ENCODE measurements at regions not wholly inside any gene's neighbourhood (a gene's known extent, or its start where the extent isn't known, plus 50 kb on each side); places are given as distances from the start of the nearest gene placed in this dataset.

DNA sequence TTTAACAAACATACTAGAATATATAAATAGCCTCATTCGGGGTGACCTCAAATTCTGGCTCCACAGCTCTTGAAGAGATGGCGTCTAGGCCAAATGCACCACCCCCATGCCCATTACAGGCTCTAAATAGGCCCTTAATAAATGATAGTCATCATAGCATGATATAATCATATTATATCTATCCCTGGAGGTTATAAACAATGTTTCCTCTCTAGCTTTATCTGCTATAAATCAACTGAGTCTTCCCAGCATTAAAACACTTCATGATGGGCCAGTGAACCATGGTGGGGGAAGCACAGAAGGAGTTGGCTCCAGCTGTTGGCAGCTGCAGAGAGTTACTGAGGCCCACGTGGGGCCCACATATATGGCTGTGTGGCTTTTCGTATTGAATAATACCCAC is 214.9 kb upstream of the MPHOSPH6 start:
- DNase-seq (ENCODE audit: low read depth, low spot score), result no peak
- dilution Hi-C loops (cut with MboI; ENCODE audit: extremely low pct_ligation_motif_present, low sequenced_read_pairs), result no loop called here
- H3K4me2 ChIP-seq (ENCODE audit: insufficient read depth, low read length), result no peak overlapping the region
- no peak overlapping the region for H2AFZ ChIP-seq (ENCODE audit: low read depth, low read length)
- CTCF ChIA-PET, result no interaction called here
- no peaks in the 10 kb centered on the region for H3K9me1 ChIP-seq (replicated peaks; ENCODE audit: control insufficient read depth, extremely low read depth, insufficient read depth, low read length)
- FAIRE-seq, result no peak
- H3K36me3 ChIP-seq (ENCODE audit: control insufficient read depth in 2 of 2, extremely low read depth in 1 of 2, insufficient read depth in 2 of 2, low read length in 2 of 2), result no peaks in the 10 kb centered on the region
- no peak overlapping the region for H3K4me3 ChIP-seq (replicated peaks in 1 of 3; ENCODE audit: insufficient read depth in 1 of 3, low read depth in 1 of 3, low read length in 3 of 3)
- intact Hi-C loops (cut with micrococcal nuclease), result no loop called here
- no peak overlapping the region for H3K9ac ChIP-seq (replicated peaks; ENCODE audit: extremely low read depth, insufficient read depth, low read length)
- no peak for TF ChIP-seq POLR2AphosphoS5 (IDR thresholded peaks at IDR 0.05; ENCODE audit: insufficient read depth, low read depth, low read length)
- TF ChIP-seq MYC (IDR thresholded peaks at IDR 0.05; ENCODE audit: low read depth, low read length), result no peak
- TF ChIP-seq POLR2A (IDR thresholded peaks at IDR 0.05; ENCODE audit: low read depth, low read length), result no peak
- TF ChIP-seq JUN (IDR thresholded peaks at IDR 0.05; ENCODE audit: borderline replicate concordance, insufficient read depth, insufficient read length, low read depth), result no peak
- no peak for TF ChIP-seq EZH2 (IDR thresholded peaks at IDR 0.05; ENCODE audit: borderline replicate concordance, low read depth, low read length, severe bottlenecking)
- TF ChIP-seq, protein P1, sequence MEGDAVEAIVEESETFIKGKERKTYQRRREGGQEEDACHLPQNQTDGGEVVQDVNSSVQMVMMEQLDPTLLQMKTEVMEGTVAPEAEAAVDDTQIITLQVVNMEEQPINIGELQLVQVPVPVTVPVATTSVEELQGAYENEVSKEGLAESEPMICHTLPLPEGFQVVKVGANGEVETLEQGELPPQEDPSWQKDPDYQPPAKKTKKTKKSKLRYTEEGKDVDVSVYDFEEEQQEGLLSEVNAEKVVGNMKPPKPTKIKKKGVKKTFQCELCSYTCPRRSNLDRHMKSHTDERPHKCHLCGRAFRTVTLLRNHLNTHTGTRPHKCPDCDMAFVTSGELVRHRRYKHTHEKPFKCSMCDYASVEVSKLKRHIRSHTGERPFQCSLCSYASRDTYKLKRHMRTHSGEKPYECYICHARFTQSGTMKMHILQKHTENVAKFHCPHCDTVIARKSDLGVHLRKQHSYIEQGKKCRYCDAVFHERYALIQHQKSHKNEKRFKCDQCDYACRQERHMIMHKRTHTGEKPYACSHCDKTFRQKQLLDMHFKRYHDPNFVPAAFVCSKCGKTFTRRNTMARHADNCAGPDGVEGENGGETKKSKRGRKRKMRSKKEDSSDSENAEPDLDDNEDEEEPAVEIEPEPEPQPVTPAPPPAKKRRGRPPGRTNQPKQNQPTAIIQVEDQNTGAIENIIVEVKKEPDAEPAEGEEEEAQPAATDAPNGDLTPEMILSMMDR (IDR thresholded peaks at IDR 0.05; ENCODE audit: extremely low read depth in 1 of 2, insufficient read depth in 1 of 2, low read depth in 1 of 2, low read length in 2 of 2), result no peak
- no peak for TF ChIP-seq GATA2 (IDR thresholded peaks at IDR 0.05; ENCODE audit: insufficient read depth, insufficient read length, low read depth, low read length)
- TF ChIP-seq, protein P2, sequence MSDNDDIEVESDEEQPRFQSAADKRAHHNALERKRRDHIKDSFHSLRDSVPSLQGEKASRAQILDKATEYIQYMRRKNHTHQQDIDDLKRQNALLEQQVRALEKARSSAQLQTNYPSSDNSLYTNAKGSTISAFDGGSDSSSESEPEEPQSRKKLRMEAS (IDR thresholded peaks at IDR 0.05; ENCODE audit: insufficient read depth, insufficient read length), result no peak
- TF ChIP-seq FOS (IDR thresholded peaks at IDR 0.05; ENCODE audit: borderline replicate concordance, insufficient read depth, low read length), result no peak
- no peaks in the 10 kb centered on the region for H3K4me1 ChIP-seq (ENCODE audit: control insufficient read depth, extremely low read depth, insufficient read depth, low read length)
- H4K20me1 ChIP-seq (replicated peaks; ENCODE audit: control insufficient read depth, extremely low read depth, insufficient read depth, low read length), result no peaks in the 10 kb centered on the region
- no peak overlapping the region for H3K27ac ChIP-seq (ENCODE audit: insufficient read depth, low read depth, low read length)
- no peaks in the 10 kb centered on the region for H3K79me2 ChIP-seq (ENCODE audit: control insufficient read depth, insufficient read depth, low read length)
- no peaks in the 10 kb centered on the region for H3K27me3 ChIP-seq (ENCODE audit: control insufficient read depth in 2 of 2, insufficient read depth in 2 of 2, low read length in 2 of 2)
- H3K9me3 ChIP-seq (replicated peaks; ENCODE audit: control insufficient read depth, insufficient read depth, low read length), result no peaks in the 10 kb centered on the region
- POLR2A ChIA-PET, result no interaction called here
- no TSS peak for BruUV-seq (replicated peaks)

Measured in endothelial cell of umbilical vein (primary cell).